ENCODE measurements at regions not wholly inside any gene's neighbourhood (a gene's known extent, or its start where the extent isn't known, plus 50 kb on each side); places are given as distances from the start of the nearest gene placed in this dataset.
"Not testable (repeated sequence)": the region's sequence is repeated elsewhere in the genome, so short reads cannot be mapped to it uniquely, and the experiment has no call there.

DNA sequence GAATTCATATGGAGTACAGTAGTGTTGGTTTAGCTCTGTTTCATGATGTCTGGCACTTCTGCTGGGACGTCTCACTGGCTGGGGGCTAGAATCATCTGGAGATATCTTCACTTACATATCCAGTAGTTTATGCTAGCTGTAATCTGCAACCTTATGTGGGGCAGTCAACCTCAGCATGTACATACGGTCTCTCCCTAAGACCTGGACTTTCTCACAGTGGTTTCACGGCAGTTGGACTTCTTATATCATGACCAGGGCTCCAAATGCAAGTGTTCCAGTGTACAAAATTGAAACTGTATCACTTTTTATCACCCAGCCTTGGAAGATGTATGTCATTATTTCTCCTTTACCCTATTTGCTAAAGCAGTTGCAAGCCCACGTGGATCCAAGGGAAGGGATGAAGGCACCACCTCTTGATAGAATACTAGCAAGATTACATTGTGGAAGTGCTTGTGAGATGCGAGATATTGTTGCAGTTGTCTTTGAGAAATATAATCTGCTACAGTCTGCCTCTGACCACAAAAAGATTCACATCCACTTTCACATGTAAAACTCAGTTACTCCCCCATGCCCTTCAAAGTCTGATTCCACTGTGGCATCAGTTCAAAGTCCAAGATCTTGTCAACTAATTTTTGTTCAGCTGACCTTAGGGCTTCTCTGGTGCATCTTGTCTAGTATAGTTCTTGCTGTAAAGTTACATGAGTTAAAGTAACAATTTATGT is 316.6 kb upstream of the NCAM1 start:
- DNase-seq (ENCODE audit: low read depth in 3 of 3): no peak

DNA sequence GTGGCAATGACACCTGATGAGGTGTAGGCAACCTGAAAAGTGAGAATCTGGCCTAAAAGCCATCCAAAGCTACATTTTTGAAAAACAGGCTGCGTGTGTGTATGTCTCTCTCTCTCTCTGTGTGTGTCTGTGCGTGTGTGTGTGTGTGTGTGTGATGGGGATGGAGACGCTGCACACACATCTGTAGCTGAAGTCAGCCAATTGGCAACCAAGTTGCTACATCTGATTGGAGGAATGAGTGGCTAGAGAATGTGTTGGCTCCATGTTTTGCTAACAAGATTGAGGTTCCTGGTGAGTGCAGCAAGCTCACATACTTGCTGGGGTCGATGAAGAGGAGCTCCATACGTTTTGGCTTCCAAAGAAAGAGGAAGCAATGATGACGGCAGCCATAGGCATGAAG is 311.4 kb upstream of the NCAM1 start:
- no peak for DNase-seq (ENCODE audit: low read depth in 3 of 3)

DNA sequence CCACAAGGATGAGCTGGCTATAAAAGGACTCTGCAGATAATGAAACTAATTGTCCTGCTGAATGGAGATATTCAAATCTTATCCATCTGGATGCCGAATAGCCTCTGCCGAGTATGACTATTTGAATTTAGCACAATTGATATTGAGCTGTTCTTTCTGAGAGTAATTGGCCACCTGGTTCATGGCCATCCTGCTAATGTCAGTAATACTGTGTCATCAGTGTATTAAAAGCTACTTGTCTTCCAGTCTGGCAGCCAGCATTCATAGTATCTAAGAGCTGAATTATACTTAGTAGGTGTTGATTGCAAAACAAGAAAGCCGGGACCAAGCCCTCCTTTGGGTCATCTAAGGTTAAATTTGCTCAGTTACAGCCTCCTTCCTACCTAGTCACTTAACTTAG is 310.7 kb upstream of the NCAM1 start:
- no peak for DNase-seq (ENCODE audit: low read depth in 3 of 3)

DNA sequence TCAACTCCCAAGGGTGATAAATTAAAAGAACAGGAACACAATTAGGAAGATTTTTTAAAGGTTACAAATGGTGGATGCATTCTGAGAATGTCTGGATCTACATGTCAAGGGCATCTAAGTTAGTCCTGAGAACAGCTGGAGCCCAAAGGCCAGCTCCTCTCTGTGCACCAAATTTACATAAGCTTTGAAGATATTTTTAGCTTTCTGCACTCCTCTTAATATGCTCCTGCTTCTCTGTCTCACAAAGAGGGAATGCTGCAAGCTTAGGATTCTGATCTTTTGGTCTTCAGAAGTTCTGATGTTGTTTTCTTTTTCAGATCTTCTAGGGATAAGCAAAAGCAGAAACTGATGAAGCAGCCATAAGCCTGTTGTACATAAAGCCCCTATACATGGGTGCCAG is 309.8 kb upstream of the NCAM1 start:
- no peak for DNase-seq (ENCODE audit: low read depth in 3 of 3)

DNA sequence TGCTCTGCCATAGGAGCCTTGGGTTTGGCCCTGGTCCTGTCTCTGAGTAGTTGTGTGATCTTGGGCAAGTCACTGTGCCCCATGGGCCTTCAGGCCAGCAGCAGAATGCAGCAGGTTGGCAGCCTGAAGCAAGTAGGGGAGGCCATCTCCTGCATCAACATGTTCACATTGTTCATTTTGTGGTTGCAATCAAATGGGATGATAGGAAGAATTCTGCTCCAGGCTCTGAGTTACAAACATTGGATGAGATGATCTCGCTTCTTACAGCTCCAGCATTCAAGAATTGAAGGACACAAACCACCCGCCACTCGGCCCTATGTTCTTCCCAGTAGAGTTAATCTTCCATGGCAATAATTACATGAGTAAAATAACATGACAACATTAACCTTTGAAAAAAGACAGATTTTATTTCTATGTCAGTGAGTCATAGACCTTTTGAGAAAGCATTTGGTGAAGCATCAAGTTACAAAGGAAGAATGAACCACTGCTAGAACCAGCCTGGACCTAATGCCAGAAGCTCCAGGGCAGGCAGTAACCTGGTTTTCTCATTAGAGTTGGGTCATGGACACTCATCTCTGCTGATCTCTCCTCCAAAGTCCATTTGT is 308.3 kb upstream of the NCAM1 start:
- DNase-seq (ENCODE audit: low read depth in 3 of 3): no peak

DNA sequence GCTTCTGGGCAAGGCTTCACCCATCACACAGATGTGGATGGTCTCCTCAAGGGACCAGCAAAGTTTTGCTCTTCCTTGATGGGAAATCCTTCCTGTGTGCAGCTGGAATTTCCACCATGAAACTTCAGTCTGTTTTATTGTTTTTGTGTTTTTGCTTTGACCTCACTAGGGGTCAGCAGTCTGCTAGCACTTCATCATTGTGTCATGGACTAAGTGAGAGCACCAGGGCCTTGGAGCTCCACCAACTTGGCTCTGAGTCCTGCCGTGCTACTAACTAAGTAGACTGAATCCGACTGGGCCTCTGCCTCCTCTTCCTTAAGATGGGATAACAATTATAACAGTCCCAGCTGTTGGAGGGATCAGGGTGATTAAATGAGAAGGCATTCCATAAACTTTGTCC is 305.8 kb upstream of the NCAM1 start:
- DNase-seq (ENCODE audit: low read depth in 3 of 3): no peak

DNA sequence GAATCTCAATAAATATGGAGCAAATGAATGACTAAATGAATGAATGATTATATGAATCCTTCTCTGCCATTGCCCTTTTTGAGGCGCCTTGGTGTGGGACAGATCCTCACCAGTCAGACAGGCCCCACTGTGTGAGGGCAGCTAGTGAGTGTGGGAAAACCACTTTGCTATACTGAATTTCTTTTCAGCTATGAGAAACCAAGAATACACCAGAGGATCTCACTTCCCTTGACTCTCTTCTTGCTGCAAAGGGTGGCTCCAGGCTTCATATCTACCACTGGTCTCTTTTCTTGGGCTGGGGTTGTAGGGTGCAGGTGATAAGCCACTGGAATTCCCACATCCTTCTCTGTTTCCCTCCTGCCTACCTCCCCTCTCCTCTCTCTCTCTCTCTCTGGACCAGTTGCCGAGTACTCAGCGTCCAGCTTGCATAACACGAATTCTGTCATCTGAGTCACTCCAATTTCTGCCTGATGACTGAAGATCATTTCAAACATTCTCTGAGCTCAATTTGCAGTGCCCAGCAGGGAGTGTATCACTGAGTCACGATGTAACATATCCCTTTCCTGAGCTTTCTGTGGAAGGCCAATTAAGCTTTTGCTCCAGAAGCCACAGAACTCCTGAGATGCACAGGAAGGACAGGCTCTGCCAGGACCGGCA is 304.3 kb upstream of the NCAM1 start:
- no peak for DNase-seq (ENCODE audit: low read depth in 3 of 3)

DNA sequence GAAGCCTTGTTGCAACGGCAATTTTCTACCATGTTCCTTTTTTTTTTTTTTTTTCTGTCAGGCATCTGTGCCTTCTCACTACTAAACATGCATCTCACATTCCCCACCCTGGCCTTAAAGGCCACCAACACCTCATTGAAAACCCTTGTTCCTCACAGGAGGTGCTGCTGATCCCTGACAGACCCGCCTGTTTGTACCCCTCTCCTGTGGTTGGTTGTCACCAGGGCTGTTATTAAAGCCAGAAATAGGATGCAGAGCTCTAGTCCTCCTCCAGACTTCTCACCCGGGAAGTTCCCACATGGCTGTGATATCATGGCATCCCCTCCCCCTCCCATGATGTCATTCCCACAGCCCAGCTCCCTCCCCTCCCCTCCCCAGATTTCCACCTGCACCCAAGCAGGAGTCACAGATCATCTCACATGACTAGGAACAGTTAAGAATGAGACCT is 302.8 kb upstream of the NCAM1 start:
- no peak for DNase-seq (ENCODE audit: low read depth in 3 of 3)

DNA sequence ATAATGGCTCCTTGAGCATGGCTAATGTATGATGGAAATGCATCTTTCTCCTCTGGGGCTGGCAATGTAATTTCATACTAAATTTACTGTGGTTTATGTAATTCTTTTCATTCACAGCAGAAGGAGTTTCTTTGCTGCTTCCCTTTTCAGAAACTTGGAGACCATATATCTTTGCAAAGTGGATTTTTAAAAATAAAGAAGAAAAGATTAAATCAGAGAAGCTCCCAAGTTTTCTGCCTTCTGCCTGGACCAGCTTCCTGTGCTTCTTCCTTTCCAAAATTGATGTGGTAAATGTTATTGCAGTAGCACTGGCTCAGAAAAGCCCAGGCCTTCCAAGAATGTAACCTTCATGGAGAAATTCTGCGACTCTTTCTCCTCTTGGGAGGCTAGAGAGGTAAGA is 300.1 kb upstream of the NCAM1 start:
- no peak for DNase-seq (ENCODE audit: low read depth in 3 of 3)

DNA sequence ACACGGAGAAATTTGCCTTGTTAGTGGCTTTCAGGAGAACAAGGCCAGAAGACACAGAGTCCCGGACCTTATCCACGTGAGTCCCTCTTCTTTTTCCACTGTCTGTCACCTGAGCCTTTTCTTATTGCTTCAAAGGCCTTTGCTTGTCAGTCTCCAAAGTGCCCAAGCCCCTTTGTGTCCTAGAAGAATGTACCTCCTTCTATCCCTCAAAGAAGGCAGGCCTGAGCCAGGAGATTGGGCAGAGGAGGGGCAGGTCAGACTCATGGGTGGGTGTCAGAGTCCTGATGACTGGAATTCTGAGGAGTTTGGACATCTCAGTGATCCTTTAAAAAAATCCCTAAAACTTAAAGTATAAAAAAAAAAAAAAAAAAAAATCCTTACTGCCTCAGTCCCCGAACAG is 299.6 kb upstream of the NCAM1 start:
- DNase-seq (ENCODE audit: low read depth in 3 of 3): no peak

DNA sequence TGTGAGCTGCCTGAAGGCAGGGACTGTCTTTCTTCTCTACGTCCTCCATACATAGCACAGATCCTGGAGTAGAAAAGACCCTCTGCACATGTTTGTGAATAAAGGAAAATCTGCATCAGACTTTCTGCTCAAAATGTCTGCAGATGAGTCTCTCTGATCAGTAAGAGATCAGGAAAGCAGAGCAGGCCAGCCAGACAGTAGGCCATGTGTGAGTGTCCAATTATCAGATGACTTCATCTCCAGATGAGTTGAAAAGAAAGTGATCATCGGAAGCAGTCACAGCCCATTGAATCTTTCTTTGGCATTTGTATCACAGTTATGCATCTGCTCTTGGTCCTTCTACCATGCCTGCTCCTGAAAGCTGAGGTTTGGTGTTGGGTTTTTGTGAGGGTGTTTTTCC is 298.7 kb upstream of the NCAM1 start:
- DNase-seq (ENCODE audit: low read depth in 3 of 3): no peak

DNA sequence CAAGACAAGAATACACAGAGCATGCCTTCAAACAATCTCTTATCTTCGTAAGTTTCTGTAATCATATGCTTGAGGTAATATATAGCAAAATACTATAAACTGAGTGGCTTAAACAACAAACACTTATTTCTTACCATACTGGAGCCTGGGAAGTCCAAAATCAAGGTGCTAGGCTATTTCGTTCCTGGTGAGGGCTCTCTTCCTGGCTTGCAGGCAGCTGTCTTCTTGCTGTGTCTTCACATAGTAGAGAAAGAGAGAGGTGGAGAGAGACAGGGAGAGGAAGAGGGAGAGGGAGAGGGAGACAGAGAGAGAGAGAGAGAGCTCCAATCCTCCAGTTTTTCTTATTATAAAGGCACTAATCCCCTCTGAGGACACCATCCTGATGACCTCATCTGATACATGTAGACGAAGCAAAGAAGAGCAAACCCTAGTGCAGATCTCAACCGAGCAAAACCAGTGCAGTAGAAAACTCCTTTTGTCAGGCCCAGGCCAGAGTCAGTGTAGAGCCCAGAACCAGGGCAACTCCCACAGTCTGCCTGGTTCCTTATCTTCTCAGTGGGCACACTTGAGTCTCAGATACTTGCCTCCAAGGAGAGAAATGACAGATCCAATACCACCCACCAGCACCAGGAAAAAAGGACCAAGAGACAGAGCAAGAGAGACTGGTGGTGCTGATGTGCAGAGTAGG is 297.1 kb upstream of the NCAM1 start:
- DNase-seq (ENCODE audit: low read depth in 3 of 3): no peak

DNA sequence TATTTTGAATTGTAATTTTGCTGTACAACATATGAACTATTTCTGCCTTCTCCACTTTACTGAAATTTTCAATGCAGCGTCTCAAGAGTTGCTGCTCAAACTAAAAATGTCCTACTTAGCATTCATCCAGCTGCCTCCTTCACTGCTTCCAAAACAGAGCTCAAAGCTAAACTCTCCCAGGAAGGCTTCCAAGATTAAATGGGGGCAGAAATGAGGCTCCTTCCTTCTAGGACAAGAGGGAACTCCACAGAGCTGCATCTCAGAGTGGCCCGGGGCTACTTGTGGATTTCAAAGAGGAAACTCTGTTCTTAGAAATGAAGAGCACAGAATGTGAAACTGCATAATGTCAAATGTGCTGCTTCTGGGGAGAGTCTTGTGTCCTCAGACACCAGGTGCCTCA is 295.9 kb upstream of the NCAM1 start:
- no peak for DNase-seq (ENCODE audit: low read depth in 3 of 3)

DNA sequence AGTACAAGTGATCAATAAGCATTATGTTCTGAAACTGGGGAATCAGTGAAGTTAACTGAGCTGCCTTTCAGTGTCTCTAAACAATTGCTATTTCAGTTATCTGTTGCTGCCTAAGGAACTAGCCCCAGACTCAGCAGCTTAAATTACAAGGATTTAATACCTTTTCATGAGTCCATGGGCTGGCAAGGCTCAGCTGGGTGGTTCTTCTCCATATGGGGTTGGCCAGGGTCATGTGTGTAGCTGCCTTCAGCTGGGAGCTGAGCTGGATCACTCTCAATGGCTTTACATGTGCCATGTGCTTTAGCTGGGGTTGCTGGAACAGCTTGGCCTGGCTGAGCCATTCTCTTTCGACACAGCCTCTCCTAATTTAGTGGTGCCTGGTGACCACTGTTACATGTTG is 295.0 kb upstream of the NCAM1 start:
- DNase-seq (ENCODE audit: low read depth in 3 of 3): no peak

DNA sequence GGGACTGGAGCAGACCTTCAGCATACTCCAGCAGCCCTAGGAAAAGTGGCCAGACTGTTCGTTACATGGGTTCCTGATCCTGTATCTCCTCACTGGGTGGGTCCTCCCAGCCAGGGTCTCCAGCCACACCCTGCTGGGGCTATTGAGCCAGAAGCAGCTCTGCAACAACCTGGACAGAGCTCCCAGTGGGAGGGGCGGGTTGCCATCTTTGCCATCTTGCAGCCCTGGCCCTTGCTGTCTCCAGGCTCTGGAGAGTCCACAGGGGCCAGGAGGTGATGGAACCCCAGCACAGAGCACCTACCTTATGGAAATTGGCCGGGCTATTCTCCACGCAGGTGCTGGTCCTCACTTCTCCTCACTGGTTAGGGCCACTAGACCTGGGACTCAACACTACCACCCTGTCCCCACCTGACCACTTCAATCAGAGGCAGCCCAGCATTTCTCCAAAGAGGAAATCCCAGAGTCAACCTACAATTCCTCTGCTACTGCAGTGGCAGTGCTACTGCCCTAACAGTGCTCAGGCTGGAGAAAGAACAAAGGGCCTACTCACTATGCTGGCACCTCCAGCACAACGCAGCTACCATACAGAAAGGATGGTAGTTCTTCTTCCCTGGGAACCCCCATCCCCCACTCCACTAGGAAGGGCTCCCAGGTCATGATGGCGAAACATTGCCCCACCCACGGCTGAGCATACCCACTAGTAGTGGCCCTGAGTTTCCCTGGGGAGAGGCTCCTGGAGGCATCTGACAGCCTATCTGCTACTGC is 290.2 kb upstream of the NCAM1 start:
- no peak for DNase-seq (ENCODE audit: low read depth in 3 of 3)

DNA sequence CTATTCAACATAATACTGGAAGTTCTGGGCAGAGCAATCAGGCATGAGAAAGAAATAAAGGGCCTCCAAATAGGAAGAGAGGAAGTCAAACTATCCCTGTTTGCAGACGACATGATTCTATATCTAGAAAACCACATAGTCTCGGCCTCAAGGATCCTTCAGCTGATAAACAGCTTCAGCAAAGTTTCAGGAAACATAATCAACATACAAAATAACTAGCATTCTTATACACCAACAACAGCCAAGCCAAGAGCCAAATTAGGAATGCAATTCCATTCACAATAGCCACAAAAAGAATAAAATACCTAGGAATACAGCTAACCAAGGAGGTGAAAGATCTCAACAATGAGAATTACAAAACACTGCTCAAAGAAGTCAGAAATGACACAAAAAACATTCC is 287.8 kb upstream of the NCAM1 start:
- DNase-seq (ENCODE audit: low read depth in 3 of 3): not testable (repeated sequence)

DNA sequence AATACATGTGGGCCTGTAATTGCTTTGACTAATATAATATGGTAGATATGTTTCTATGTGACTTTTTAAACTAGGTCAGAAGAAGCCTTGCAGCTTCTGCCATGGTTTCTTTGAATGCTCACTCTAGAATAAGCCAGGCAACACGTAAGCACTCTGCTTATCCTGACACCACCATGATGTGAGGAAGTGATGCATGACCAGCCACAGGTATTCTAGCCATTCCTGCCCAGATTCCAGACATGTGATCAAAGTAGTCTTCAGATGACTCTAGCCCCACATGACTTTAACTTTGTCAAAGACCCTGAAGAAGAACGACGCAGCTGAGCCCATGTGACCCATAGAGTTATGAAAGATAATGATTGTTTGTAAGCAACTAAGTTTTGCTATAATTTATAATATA is 276.1 kb upstream of the NCAM1 start:
- DNase-seq (ENCODE audit: low read depth in 3 of 3): no peak

DNA sequence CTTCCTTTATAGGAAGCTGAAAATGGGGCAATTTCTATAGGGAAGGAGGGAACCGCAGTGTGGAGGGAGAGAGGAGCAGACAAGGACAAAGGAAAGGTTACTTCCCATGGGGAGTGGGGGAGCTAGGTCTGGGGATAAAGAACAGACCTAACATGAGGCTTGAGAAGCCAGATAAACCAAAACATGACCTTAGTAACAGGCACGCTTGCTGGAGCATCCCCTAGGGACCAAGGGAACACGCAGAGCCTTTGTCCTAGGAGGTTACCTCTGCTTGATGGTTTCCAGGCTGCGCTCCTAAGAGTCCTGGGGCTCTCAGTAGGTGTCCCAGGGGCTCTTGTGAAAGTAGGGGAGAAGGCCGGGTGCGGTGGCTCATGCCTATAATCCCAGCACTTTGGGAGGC is 271.4 kb upstream of the NCAM1 start:
- DNase-seq (ENCODE audit: low read depth in 3 of 3): no peak

DNA sequence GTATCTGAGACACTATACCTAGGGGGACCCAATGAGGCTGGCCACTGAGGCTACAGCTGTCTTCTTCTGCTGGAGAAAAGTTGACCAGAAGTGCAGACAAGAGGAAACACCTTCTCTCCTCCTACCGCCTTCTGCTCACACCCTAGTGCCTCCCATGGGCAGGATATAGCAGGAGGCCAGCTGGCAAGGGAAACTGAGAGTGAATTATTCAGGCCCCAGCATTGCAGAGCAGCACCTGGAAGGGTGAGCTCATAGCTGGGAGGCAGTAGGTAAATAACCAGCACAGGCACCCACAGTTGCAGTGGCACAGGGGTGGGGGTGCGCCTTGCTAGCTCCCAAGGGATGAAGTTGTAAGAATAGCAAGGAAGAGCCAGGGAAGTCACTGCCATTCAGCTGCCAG is 267.4 kb upstream of the NCAM1 start:
- DNase-seq (ENCODE audit: low read depth in 3 of 3): no peak

DNA sequence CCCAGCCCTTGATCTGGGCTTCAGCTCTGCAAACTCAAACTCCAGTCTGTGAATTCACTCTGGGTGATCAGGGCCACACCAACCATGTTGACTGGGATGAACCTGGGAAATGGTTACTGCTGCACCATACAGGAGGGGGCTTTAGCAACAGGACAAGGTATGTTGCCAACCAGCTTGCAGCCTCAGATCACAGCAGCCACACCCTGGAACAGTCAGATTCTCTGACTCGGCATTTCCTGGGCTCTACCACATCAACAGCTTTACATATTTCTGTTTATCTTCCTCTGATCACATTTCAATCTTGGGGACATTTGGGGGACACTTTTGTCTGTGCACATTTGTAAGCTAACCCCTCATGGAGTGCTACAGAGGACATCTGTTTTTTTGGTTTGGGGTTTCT is 267.0 kb upstream of the NCAM1 start:
- no peak for DNase-seq (ENCODE audit: low read depth in 3 of 3)

DNA sequence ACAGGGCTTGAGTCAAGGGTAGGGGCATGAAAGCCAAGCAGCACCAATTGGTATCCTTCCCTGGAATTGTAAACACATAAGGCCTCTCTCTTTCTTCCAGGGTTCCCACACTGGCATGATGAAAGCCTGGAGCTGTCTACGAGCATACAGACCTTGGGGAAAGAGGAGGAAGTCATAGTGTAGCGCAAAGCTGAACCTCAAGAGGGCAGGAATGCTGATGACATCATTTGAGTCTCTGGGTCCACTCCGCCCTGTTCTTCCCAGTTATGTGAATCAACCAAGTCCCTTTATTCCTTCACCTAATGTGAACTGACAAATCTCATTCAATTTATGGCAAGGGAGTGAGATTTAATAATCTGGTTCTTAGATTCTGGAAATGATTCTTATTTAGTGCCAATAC is 266.4 kb upstream of the NCAM1 start:
- no peak for DNase-seq (ENCODE audit: low read depth in 3 of 3)

Measured in stimulated activated CD4-positive, alpha-beta T cell treated with anti-CD3 and anti-CD28 coated beads, TNF-alpha, amount 100 ng/mL, for 4 hours (primary cell).